HepG2 (cell line): ENCODE measurements at regions not wholly inside any gene's neighbourhood (a gene's known extent, or its start where the extent isn't known, plus 50 kb on each side); places are given as distances from the start of the nearest gene placed in this dataset.

Source experiments
- HOXA7 ChIP-seq: sonication (generic); formaldehyde crosslinking; IDR thresholded peaks from 2 replicates; pipeline ENCODE4 v1.8.1; 2022; ENCODE audit warnings: mild to moderate bottlenecking, missing genetic modification reagents, moderate library complexity
- JDP2 ChIP-seq: sonication (generic); formaldehyde crosslinking; IDR thresholded peaks from 2 replicates; pipeline ENCODE4 v1.8.1; 2022; ENCODE audit warnings: missing genetic modification reagents, borderline replicate concordance
- KAT8 ChIP-seq: IDR thresholded peaks from 2 replicates; pipeline ENCODE4 v1.6.1; 2016; ENCODE audit warnings: missing genetic modification reagents, missing compliant biosample characterization
- KLF15 ChIP-seq: sonication (generic); formaldehyde crosslinking; IDR thresholded peaks from 2 replicates; pipeline ENCODE4 v1.8.1; 2023; ENCODE audit warnings: borderline replicate concordance, mild to moderate bottlenecking, inconsistent platforms, missing genetic modification reagents, mixed read lengths
- KLF16 ChIP-seq, 2 experiments: sonication (generic) in 1 of 2; formaldehyde crosslinking in 1 of 2; IDR thresholded peaks; 2 replicates each; pipeline versions ENCODE4 v1.6.1 to v1.8.0; 2016 to 2023; ENCODE audit warnings: missing genetic modification reagents in 2 of 2, missing compliant biosample characterization in 1 of 2
- MAFF ChIP-seq: IDR thresholded peaks from 2 replicates; pipeline ENCODE4 v1.6.1; 2011; ENCODE audit warnings: low read depth, low read length, improper control_type of control experiment
- NFKBIZ ChIP-seq: IDR thresholded peaks from 2 replicates; pipeline ENCODE4 v1.6.1; 2018; ENCODE audit warnings: missing genetic modification reagents, missing compliant biosample characterization
- PATZ1 ChIP-seq: sonication (generic); formaldehyde crosslinking; IDR thresholded peaks from 2 replicates; pipeline ENCODE4 v1.4.0; 2020; ENCODE audit warnings: missing genetic modification reagents
- PRDM4 ChIP-seq: sonication (generic); formaldehyde crosslinking; IDR thresholded peaks from 2 replicates; pipeline ENCODE4 v1.9.0; 2021; ENCODE audit warnings: missing genetic modification reagents, borderline replicate concordance
- TARDBP ChIP-seq: sonication (generic); formaldehyde crosslinking; IDR thresholded peaks from 2 replicates; pipeline ENCODE4 v1.8.0; 2022; ENCODE audit warnings: mild to moderate bottlenecking, missing genetic modification reagents
- TP53 ChIP-seq: sonication (generic); formaldehyde crosslinking; conservative IDR thresholded peaks from 2 replicates; pipeline ENCODE4 v1.4.0; 2020; ENCODE audit warnings: missing genetic modification reagents
- ZNF430 ChIP-seq: sonication (generic); formaldehyde crosslinking; IDR thresholded peaks from 2 replicates; pipeline ENCODE4 v1.9.0; 2021; ENCODE audit warnings: mild to moderate bottlenecking, missing genetic modification reagents
- ZNF569 ChIP-seq: sonication (generic); formaldehyde crosslinking; IDR thresholded peaks from 2 replicates; pipeline ENCODE4 v1.5.0; 2020; ENCODE audit warnings: mild to moderate bottlenecking, missing genetic modification reagents, moderate library complexity, borderline replicate concordance
- ZNF574 ChIP-seq: sonication (generic); formaldehyde crosslinking; IDR thresholded peaks from 2 replicates; pipeline ENCODE4 v1.4.0; 2020; ENCODE audit warnings: missing genetic modification reagents
- ZNF646 ChIP-seq: sonication (generic); formaldehyde crosslinking; IDR thresholded peaks from 2 replicates; pipeline ENCODE4 v1.9.0; 2021; ENCODE audit warnings: mild to moderate bottlenecking, missing genetic modification reagents
- ZNF850 ChIP-seq: sonication (generic); formaldehyde crosslinking; conservative IDR thresholded peaks from 2 replicates; pipeline ENCODE4 v1.9.0; 2021; ENCODE audit warnings: mild to moderate bottlenecking, missing genetic modification reagents
- ZSCAN12 ChIP-seq: sonication (generic); formaldehyde crosslinking; IDR thresholded peaks from 2 replicates; pipeline ENCODE4 v1.9.0; 2021; ENCODE audit warnings: mild to moderate bottlenecking, missing genetic modification reagents

GRCh38 chr15:24878153-24878552 is 76.6 kb upstream of the SNRPN start (continued):
- no peak for TF ChIP-seq KLF15 (CRISPR knock-in tag)
- no peak for TF ChIP-seq TP53 (CRISPR knock-in tag)
- no peak for TF ChIP-seq ZNF850 (CRISPR knock-in tag)
- 0 out of 2 replicates have a peak, but pooled peaks have one; percentile 22 for TF ChIP-seq PATZ1 (CRISPR knock-in tag)
- 0 out of 2 replicates have a peak, but pooled peaks have one; percentile 44 for TF ChIP-seq NFKBIZ (CRISPR knock-in tag)
- TF ChIP-seq KLF16 (CRISPR knock-in tag; IDR thresholded peaks at IDR 0.05) = no peak; a peak in 1 of 4 replicates
- TF ChIP-seq ZNF430 (CRISPR knock-in tag) = peak; percentile 71; the same call in 1 of the 2 replicates
- TF ChIP-seq MAFF = no peak
- no peak for TF ChIP-seq ZSCAN12 (CRISPR knock-in tag)
- TF ChIP-seq ZNF646 (CRISPR knock-in tag) = no peak
- peak; percentile 97 for TF ChIP-seq KAT8 (CRISPR knock-in tag)
- TF ChIP-seq TARDBP (CRISPR knock-in tag) = peak; percentile 67; the same call in 1 of the 2 replicates
- no peak for TF ChIP-seq HOXA7 (CRISPR knock-in tag)
- no peak for TF ChIP-seq PRDM4 (CRISPR knock-in tag)
- TF ChIP-seq ZNF569 (CRISPR knock-in tag) = no peak
- TF ChIP-seq ZNF574 = peak; percentile 88
- TF ChIP-seq JDP2 = no peak; the same call in 1 of the 2 replicates
